ENCODE measurements at regions not wholly inside any gene's neighbourhood (a gene's known extent, or its start where the extent isn't known, plus 50 kb on each side); places are given as distances from the start of the nearest gene placed in this dataset.

- DNase-seq (no peak), ATAC-seq (ENCODE audit: low read depth) (no peak)
- Histone ChIP-seq H3K4ac (ENCODE audit: low read depth, low read length) (no peak overlapping the region), H2AFZ (replicated peaks; ENCODE audit: low read length, poor library complexity) (no peak overlapping the region), H3K18ac (ENCODE audit: low read depth, low read length) (no peak overlapping the region), H3K56ac (ENCODE audit: extremely low read depth, insufficient read depth, low read length) (no peak overlapping the region), H2BK20ac (ENCODE audit: low read depth, low read length) (no peak overlapping the region), H4K91ac (ENCODE audit: insufficient read depth, low read depth, low read length) (no peak overlapping the region), H3K4me3 (ENCODE audit: insufficient read depth, low read depth, low read length) (no peak overlapping the region), H2BK15ac (ENCODE audit: low read depth, low read length) (no peak overlapping the region), H4K5ac (ENCODE audit: low read depth, low read length) (no peak overlapping the region), H2BK5ac (ENCODE audit: low read depth, low read length, poor library complexity, severe bottlenecking) (no peak overlapping the region), H3K14ac (replicated peaks; ENCODE audit: low read depth, low read length) (no peak overlapping the region), H3K27me3 (ENCODE audit: control insufficient read depth, insufficient read depth, low read length) (no peaks in the 10 kb centered on the region), H4K20me1 (ENCODE audit: insufficient read depth, low read length) (no peaks in the 10 kb centered on the region), H2AK9ac (replicated peaks; ENCODE audit: low read depth, low read length, poor library complexity) (no peak overlapping the region), H2AK5ac (ENCODE audit: low read depth, low read length) (no peak overlapping the region), H3K4me2 (ENCODE audit: low read depth, low read length) (no peak overlapping the region), H3K79me1 (ENCODE audit: low read depth in 1 of 2, low read length in 2 of 2) (no peaks in the 10 kb centered on the region), H3K27ac (ENCODE audit: insufficient read depth, low read length) (no peak overlapping the region), H3K23ac (ENCODE audit: low read depth, low read length) (no peak overlapping the region), H3K36me3 (ENCODE audit: control insufficient read depth, insufficient read depth, low read length) (no peaks in the 10 kb centered on the region), H3K9ac (ENCODE audit: low read depth, low read length) (no peak overlapping the region), H2BK120ac (ENCODE audit: low read depth, low read length) (no peak overlapping the region), H4K8ac (ENCODE audit: low read depth in 2 of 2, low read length in 2 of 2) (no peak overlapping the region), H3K9me1 (ENCODE audit: insufficient read depth, low read length) (no peaks in the 10 kb centered on the region), H3K9me3 (ENCODE audit: control insufficient read depth, insufficient read depth, low read length) (peaks cover 30% of the 10 kb centered on the region), H3K4me1 (ENCODE audit: control insufficient read depth, insufficient read depth, low read length) (no peaks in the 10 kb centered on the region)
- POLR2A ChIA-PET (ENCODE audit: unreplicated experiment): no interaction called here
- in situ Hi-C loops (cut with MboI; ENCODE audit: low sequenced_read_pairs): no loop called here
- BruUV-seq (replicated peaks): no TSS peak
- TF ChIP-seq MAZ (IDR thresholded peaks at IDR 0.05; ENCODE audit: borderline replicate concordance, low read depth, low read length) (no peak), RFX5 (IDR thresholded peaks at IDR 0.05; ENCODE audit: low read depth, low read length) (no peak)
- dilution Hi-C loops (cut with HindIII; ENCODE audit: low sequenced_read_pairs, unreplicated experiment): no loop called here
- CTCF ChIA-PET: no interaction called here
- intact Hi-C loops (cut with micrococcal nuclease): no loop called here
- WGBS, 2 experiments (ENCODE audit: extremely low coverage in 2 of 2, insufficient read length in 1 of 2): 45% methylated on average over 3 of the region's 6 CpGs; no CpG with 5 or more reads in 1 of the 2 experiments
These were observed 85.4 kb upstream of the ARRDC4 start for GRCh38 chr15:97875025-97875512.

All from IMR-90 (cell line).